ENCODE measurements at regions not wholly inside any gene's neighbourhood (a gene's known extent, or its start where the extent isn't known, plus 50 kb on each side); places are given as distances from the start of the nearest gene placed in this dataset.
A peak's percentile ranks its signal among the peaks of the same experiment; 100 is the strongest.

GRCh38 chr2:151197184-151198108, 64.2 kb downstream of the RBM43 start:
- no peak for DNase-seq (ENCODE audit: low spot score)

GRCh38 chr2:151193576-151193975, 68.1 kb downstream of the RBM43 start:
- no peak for DNase-seq (ENCODE audit: low spot score)

GRCh38 chr2:151192681-151193080, 69.0 kb downstream of the RBM43 start:
- no peak for DNase-seq (ENCODE audit: low spot score)

- no peak for DNase-seq (ENCODE audit: low spot score)
Observed at GRCh38 chr2:151191001-151191400, 70.7 kb downstream of the RBM43 start.

GRCh38 chr2:151189125-151189524, 72.5 kb downstream of the RBM43 start:
- DNase-seq (ENCODE audit: low spot score) = no peak

- no peak for DNase-seq (ENCODE audit: low spot score)
Observed at GRCh38 chr2:151186011-151186410, 75.7 kb downstream of the RBM43 start.

GRCh38 chr2:151182899-151183809, 78.5 kb downstream of the RBM43 start:
- peak; percentile 95 for DNase-seq (ENCODE audit: low spot score)

- DNase-seq (ENCODE audit: low spot score) = no peak
Observed at GRCh38 chr2:151182396-151182795, 79.3 kb downstream of the RBM43 start.

GRCh38 chr2:151181524-151181923, 80.1 kb downstream of the RBM43 start:
- DNase-seq (ENCODE audit: low spot score) = no peak

GRCh38 chr2:151180123-151180522, 81.5 kb downstream of the RBM43 start:
- no peak for DNase-seq (ENCODE audit: low spot score)

GRCh38 chr2:151178207-151178606, 83.5 kb downstream of the RBM43 start:
- no peak for DNase-seq (ENCODE audit: low spot score)

- no peak for DNase-seq (ENCODE audit: low spot score)
Observed at GRCh38 chr2:151177756-151178155, 83.9 kb downstream of the RBM43 start.

GRCh38 chr2:151176661-151177060, 85.0 kb downstream of the RBM43 start:
- no peak for DNase-seq (ENCODE audit: low spot score)

- DNase-seq (ENCODE audit: low spot score) = no peak
Observed at GRCh38 chr2:151175864-151176263, 85.8 kb downstream of the RBM43 start.

- no peak for DNase-seq (ENCODE audit: low spot score)
Observed at GRCh38 chr2:151174127-151174526, 87.5 kb downstream of the RBM43 start.

- DNase-seq (ENCODE audit: low spot score) = no peak
Observed at GRCh38 chr2:151171186-151171585, 90.5 kb downstream of the RBM43 start.

- DNase-seq (ENCODE audit: low spot score) = no peak
Observed at GRCh38 chr2:151166410-151166809, 95.3 kb downstream of the RBM43 start.

- DNase-seq (ENCODE audit: low spot score) = no peak
Observed at GRCh38 chr2:151165105-151165684, 96.5 kb downstream of the RBM43 start.

GRCh38 chr2:151161821-151162551, 99.7 kb downstream of the RBM43 start:
- DNase-seq (ENCODE audit: low spot score) = peak; percentile 13

GRCh38 chr2:151159109-151159662, 102.5 kb downstream of the RBM43 start:
- DNase-seq (ENCODE audit: low spot score) = no peak

- DNase-seq (ENCODE audit: low spot score) = no peak
Observed at GRCh38 chr2:151157000-151157735, 104.5 kb downstream of the RBM43 start.

Measured in SW480 (cell line).